AG09309 (cell line): ENCODE measurements at regions not wholly inside any gene's neighbourhood (a gene's known extent, or its start where the extent isn't known, plus 50 kb on each side); places are given as distances from the start of the nearest gene placed in this dataset.

Experiments
- DNase-seq: peaks from one replicate; pipeline ENCODE4 v3.0.0-alpha.2; 2010; ENCODE audit warnings: low read depth
- H3K4me3 ChIP-seq: 2 replicates; pipeline ENCODE4 v1.5.1; 2011; ENCODE audit warnings: mild to moderate bottlenecking, low read depth, low read length, moderate library complexity; ENCODE audit not compliant: control insufficient read depth
- CTCF ChIP-seq: IDR thresholded peaks from 2 replicates; pipeline ENCODE4 v1.5.1; 2011; ENCODE audit warnings: mild to moderate bottlenecking, low read depth, low read length, inconsistent platforms; ENCODE audit not compliant: insufficient read depth, control insufficient read depth; ENCODE audit errors: missing control alignments

DNA sequence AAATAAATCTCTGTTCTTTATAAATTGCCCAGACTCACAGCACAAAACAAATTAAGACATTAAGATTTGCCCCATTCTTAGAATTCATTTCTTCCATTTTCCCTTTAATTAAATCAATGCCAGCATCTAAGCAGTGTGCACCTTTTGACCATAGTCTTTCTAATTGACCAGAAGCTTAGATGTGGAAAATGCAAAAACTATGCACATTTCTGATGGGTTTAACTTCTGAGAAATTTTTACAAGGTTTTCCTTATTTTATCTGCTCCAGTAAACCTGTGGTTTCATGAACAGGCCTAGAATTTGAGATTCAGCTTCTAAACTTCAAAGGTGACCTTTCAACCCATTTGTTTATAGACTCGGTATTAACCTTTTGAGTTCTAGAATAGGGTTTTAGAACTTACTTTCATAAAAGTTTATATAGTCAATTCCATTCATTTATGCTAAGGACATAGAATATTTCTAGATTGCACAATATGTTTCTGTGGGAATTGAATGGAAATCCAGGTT, 437.8 kb upstream of the HSF2 start:
- H3K4me3 ChIP-seq: no peak overlapping the region
- no peak for DNase-seq
- TF ChIP-seq CTCF: no peak

DNA sequence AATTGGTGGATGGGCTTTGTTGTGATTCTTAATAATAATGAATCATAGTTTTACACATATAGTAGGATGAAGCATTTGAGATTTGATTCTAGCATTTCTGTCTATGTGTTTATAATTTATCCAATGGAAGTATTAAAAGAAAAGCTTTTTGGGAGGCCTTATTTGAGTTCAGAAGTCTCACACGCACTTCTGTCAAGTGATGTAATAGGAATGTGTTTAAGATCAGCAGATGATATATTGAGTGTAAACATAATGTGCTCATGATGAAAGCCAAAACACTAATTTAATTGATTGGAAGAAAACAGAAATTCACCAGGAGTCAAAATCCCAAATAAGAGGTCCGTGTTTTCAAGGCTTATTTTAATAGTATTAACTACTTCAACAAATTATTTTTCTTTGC, 435.6 kb upstream of the HSF2 start:
- no peak for DNase-seq
- no peak for TF ChIP-seq CTCF

DNA sequence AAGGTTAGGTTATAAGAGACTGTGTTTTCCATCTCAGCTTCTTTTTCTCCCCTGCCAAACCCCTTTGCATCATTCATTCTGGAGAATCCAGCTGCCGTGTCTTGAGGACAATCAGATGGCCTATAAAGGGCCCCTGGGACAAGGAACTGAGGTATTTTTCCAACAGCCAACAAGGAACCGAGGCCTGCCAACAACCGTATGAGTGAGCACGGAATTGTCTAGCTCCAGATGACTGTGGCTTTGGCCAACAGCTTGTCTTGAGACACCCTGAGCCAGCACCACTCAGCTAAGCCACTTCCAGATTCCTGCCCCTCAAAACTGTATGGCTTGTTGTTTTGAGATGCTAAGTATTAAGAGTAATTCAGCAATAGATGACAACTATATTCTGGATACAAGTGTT, 433.7 kb upstream of the HSF2 start:
- H3K4me3 ChIP-seq: no peak overlapping the region
- no peak for TF ChIP-seq CTCF
- no peak for DNase-seq

More for the DNA sequence above, 435.6 kb upstream of the HSF2 start:
- no peak overlapping the region for H3K4me3 ChIP-seq

- no peak overlapping the region for H3K4me3 ChIP-seq
- DNase-seq: no peak
- no peak for TF ChIP-seq CTCF
Observed at GRCh38 chr6:121967631-121968030, 431.8 kb upstream of the HSF2 start.

GRCh38 chr6:121971931-121972335, 427.5 kb upstream of the HSF2 start:
- no peak for DNase-seq
- no peak overlapping the region for H3K4me3 ChIP-seq
- no peak for TF ChIP-seq CTCF

DNA sequence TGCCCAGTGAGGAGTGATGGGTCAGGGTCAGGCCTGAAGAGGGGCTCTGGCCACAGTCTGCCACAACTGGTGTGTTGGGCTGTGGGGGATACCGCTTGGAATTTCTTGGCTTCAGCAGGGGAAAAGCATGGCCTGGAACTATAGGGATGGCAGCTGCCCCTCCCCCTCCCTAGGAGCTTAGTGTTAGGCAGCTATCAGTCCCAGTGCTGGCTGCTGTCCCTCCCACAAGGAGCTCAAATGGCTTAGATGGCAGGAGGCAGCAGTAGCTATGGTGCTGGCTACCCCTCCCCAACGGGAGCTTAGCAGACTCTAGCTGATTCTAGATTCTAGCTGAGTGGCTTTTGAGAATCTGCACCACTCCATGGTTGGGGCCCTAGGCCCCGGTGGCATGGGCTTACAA, 414.5 kb upstream of the HSF2 start:
- no peak for DNase-seq
- no peak overlapping the region for H3K4me3 ChIP-seq
- no peak for TF ChIP-seq CTCF

- no peak overlapping the region for H3K4me3 ChIP-seq
- no peak for TF ChIP-seq CTCF
- DNase-seq: no peak
Observed at GRCh38 chr6:121993362-121993761, 406.1 kb upstream of the HSF2 start.
